SK-N-SH (cell line): ENCODE measurements at regions not wholly inside any gene's neighbourhood (a gene's known extent, or its start where the extent isn't known, plus 50 kb on each side); places are given as distances from the start of the nearest gene placed in this dataset.

Experiments
- CTCF ChIA-PET: fragments of 300-600, 350-600 bp; formaldehyde crosslinking; extraction: SDS; loops from one replicate; lab custom pipeline; 2021; lab: Yijun Ruan, JAX
- POLR2A ChIA-PET: fragments of 350-600 bp; sonication (Branson Sonifier 250); formaldehyde crosslinking; extraction: SDS; loops from one replicate; lab custom pipeline; 2020; ENCODE audit warnings: antibody characterized with exemption, inconsistent platforms; lab: Yijun Ruan, JAX
- DNase-seq: peaks from one replicate; pipeline ENCODE4 v3.0.0; 2012
- H2AFZ ChIP-seq: fragments of 200-600 bp; sonication (generic); 2 replicates; pipeline ENCODE4 v1.8.1; 2016; ENCODE audit warnings: antibody characterized with exemption, mild to moderate bottlenecking, low read depth
- H3F3A ChIP-seq: fragments of 200-600 bp; sonication (generic); replicated peaks from 2 replicates; pipeline ENCODE3; 2016; ENCODE audit warnings: antibody characterized with exemption, mild to moderate bottlenecking; ENCODE audit not compliant: insufficient read depth
- H3K27ac ChIP-seq, 2 experiments: fragments of 200-500 bp in 1 of 2; fragments of 200-600 bp in 1 of 2; sonication (Bioruptor generic) in 1 of 2; sonication (generic), shearing (Covaris generic) in 1 of 2; 2 replicates each; pipeline versions ENCODE4 v1.5.1 to v1.6.1; 2014 to 2016; ENCODE audit warnings: low read depth in 2 of 2, inconsistent platforms in 1 of 2, low read length in 1 of 2, mild to moderate bottlenecking in 1 of 2, mixed read lengths in 1 of 2
- H3K27me3 ChIP-seq: fragments of 200-600 bp; sonication (generic), shearing (Covaris generic); 2 replicates; pipeline ENCODE4 v1.6.1; 2016; ENCODE audit warnings: mixed run types; ENCODE audit not compliant: insufficient read depth
- H3K36me3 ChIP-seq, 2 experiments: fragments of 200-500 bp in 1 of 2; fragments of 200-600 bp in 1 of 2; sonication (Bioruptor generic) in 1 of 2; sonication (generic) in 1 of 2; replicated peaks in 1 of 2; 2 replicates each; pipeline versions ENCODE3 to v1.5.1; 2014 to 2016; ENCODE audit warnings: low read length in 1 of 2, mild to moderate bottlenecking in 1 of 2; ENCODE audit not compliant: insufficient read depth in 2 of 2, control insufficient read depth in 1 of 2
- H3K4me1 ChIP-seq, 2 experiments: fragments of 200-500 bp in 1 of 2; fragments of 200-600 bp in 1 of 2; sonication (Bioruptor generic) in 1 of 2; sonication (generic), shearing (Covaris generic) in 1 of 2; 2 replicates each; pipeline versions ENCODE4 v1.5.1 to v1.6.1; 2014 to 2016; ENCODE audit warnings: low read depth in 1 of 2, low read length in 1 of 2, mixed run types in 1 of 2; ENCODE audit not compliant: insufficient read depth in 2 of 2, control insufficient read depth in 1 of 2
- H3K4me2 ChIP-seq: fragments of 200-600 bp; sonication (generic), shearing (Covaris generic); 2 replicates; pipeline ENCODE4 v1.6.1; 2017; ENCODE audit warnings: mixed run types
- H3K4me3 ChIP-seq, 2 experiments: fragments of 200-500 bp in 1 of 2; fragments of 200-600 bp in 1 of 2; sonication (Bioruptor generic) in 1 of 2; sonication (generic), shearing (Covaris generic) in 1 of 2; 2 replicates each; pipeline versions ENCODE4 v1.5.1 to v1.8.1; 2014 to 2016; ENCODE audit warnings: low read depth in 2 of 2, inconsistent platforms in 1 of 2, low read length in 1 of 2, mild to moderate bottlenecking in 1 of 2, mixed read lengths in 1 of 2, moderate library complexity in 1 of 2
- H3K79me2 ChIP-seq: fragments of 200-600 bp; sonication (generic); 2 replicates; pipeline ENCODE4 v1.8.1; 2017; ENCODE audit warnings: mild to moderate bottlenecking; ENCODE audit not compliant: insufficient read depth
- H3K9ac ChIP-seq: fragments of 200-600 bp; sonication (generic); 2 replicates; pipeline ENCODE4 v1.6.1; 2017; ENCODE audit warnings: mixed run types
- H3K9me2 ChIP-seq: fragments of 200-600 bp; sonication (generic); 2 replicates; pipeline ENCODE4 v1.6.1; 2017; ENCODE audit warnings: mixed run types
- H3K9me3 ChIP-seq: fragments of 200-600 bp; sonication (generic); 2 replicates; pipeline ENCODE4 v1.6.1; 2017; ENCODE audit warnings: mixed run types, mild to moderate bottlenecking, moderate library complexity
- H4K20me1 ChIP-seq: fragments of 200-600 bp; sonication (generic); 2 replicates; pipeline ENCODE4 v1.6.1; 2017; ENCODE audit warnings: mild to moderate bottlenecking, mixed run types; ENCODE audit not compliant: insufficient read depth
- ELF1 ChIP-seq: IDR thresholded peaks from 2 replicates; pipeline ENCODE4 v1.4.0; 2012
- EZH2phosphoT487 ChIP-seq: fragments of 200-600 bp; sonication (generic); IDR thresholded peaks from 2 replicates; pipeline ENCODE4 v1.6.1; 2017; ENCODE audit warnings: low read depth, mixed run types, mild to moderate bottlenecking, antibody characterized with exemption, moderate library complexity, borderline replicate concordance
- FOSL2 ChIP-seq: IDR thresholded peaks from 2 replicates; pipeline ENCODE4 v1.4.0; 2012; ENCODE audit warnings: low read depth, mild to moderate bottlenecking, moderate library complexity, borderline replicate concordance
- GATA2 ChIP-seq: sonication (generic); formaldehyde crosslinking; IDR thresholded peaks from 2 replicates; pipeline ENCODE4 v1.5.0; 2020; ENCODE audit warnings: mild to moderate bottlenecking, missing genetic modification reagents
- IRF3 ChIP-seq: fragments of 150-350 bp; IDR thresholded peaks from 2 replicates; pipeline ENCODE4 v1.6.1; 2016; ENCODE audit warnings: mild to moderate bottlenecking, low read depth, low read length
- JUND ChIP-seq: IDR thresholded peaks from 2 replicates; pipeline ENCODE4 v1.4.0; 2012
- MXI1 ChIP-seq: IDR thresholded peaks from 2 replicates; pipeline ENCODE4 v1.6.1; 2012; ENCODE audit warnings: mild to moderate bottlenecking, low read depth, low read length, improper control_type of control experiment
- NRF1 ChIP-seq: IDR thresholded peaks from 2 replicates; pipeline ENCODE4 v1.6.1; 2012; ENCODE audit warnings: low read depth, mild to moderate bottlenecking, low read length
- RAD21 ChIP-seq: IDR thresholded peaks from 2 replicates; pipeline ENCODE4 v1.6.1; 2012; ENCODE audit warnings: mild to moderate bottlenecking, low read length
- RFX5 ChIP-seq: IDR thresholded peaks from 2 replicates; pipeline ENCODE4 v1.6.1; 2012; ENCODE audit warnings: mild to moderate bottlenecking, improper control_type of control experiment, low read length
- SIN3A ChIP-seq: IDR thresholded peaks from 2 replicates; pipeline ENCODE4 v1.6.1; 2012; ENCODE audit warnings: low read depth, mild to moderate bottlenecking, low read length, moderate library complexity, borderline replicate concordance
- SMC3 ChIP-seq: IDR thresholded peaks from 2 replicates; pipeline ENCODE4 v1.6.1; 2012; ENCODE audit warnings: low read depth, low read length, improper control_type of control experiment
- TAF1 ChIP-seq: IDR thresholded peaks from 2 replicates; pipeline ENCODE4 v1.6.1; 2012; ENCODE audit warnings: low read depth, mild to moderate bottlenecking, low read length, moderate library complexity, borderline replicate concordance
- TCF12 ChIP-seq: IDR thresholded peaks from 2 replicates; pipeline ENCODE4 v1.4.0; 2012
- USF2 ChIP-seq: fragments of 150-350 bp; IDR thresholded peaks from 2 replicates; pipeline ENCODE4 v1.6.1; 2017; ENCODE audit warnings: antibody characterized with exemption, low read length, low read depth, borderline replicate concordance
- YY1 ChIP-seq: IDR thresholded peaks from 2 replicates; pipeline ENCODE4 v1.4.0; 2012; ENCODE audit warnings: low read depth, mild to moderate bottlenecking
- WGBS: methylation state at CpG from one replicate; pipeline ENCODE4 v1.1.6; 2017; ENCODE audit warnings: low lambda C conversion rate; 5-methylcytosine and 5-hydroxymethylcytosine counted together
- TF ChIP-seq, protein P1 (sequence below): IDR thresholded peaks from 2 replicates; pipeline ENCODE4 v1.6.1; 2012; ENCODE audit warnings: mild to moderate bottlenecking, low read depth, low read length, moderate library complexity

- TF ChIP-seq EZH2phosphoT487 = no peak
Observed at GRCh38 chr5:74074111-74074510, 448.1 kb downstream of the ARHGEF28 start (continued).

DNA sequence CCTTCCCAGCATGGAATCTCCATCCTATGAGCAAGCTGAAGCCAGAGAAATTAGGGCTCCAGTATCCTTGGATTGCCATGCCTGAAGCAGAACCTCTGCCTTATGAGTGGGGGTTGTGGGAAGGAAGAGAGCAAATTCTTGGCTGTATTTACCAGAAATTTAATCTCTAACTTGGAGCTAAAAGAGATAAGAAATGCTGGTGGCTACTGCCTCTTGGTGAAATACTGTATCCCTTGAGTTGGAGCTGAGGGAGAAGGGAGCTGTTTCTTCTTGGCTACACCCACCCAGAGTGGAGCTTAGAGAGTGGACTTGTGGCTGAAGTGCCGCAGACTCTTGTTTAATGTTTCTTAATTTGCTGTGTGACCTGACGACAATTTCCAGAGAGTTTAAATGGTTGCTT, 447.3 kb downstream of the ARHGEF28 start:
- TF ChIP-seq NRF1 (no peak), ELF1 (no peak)
- TF ChIP-seq, protein P1, sequence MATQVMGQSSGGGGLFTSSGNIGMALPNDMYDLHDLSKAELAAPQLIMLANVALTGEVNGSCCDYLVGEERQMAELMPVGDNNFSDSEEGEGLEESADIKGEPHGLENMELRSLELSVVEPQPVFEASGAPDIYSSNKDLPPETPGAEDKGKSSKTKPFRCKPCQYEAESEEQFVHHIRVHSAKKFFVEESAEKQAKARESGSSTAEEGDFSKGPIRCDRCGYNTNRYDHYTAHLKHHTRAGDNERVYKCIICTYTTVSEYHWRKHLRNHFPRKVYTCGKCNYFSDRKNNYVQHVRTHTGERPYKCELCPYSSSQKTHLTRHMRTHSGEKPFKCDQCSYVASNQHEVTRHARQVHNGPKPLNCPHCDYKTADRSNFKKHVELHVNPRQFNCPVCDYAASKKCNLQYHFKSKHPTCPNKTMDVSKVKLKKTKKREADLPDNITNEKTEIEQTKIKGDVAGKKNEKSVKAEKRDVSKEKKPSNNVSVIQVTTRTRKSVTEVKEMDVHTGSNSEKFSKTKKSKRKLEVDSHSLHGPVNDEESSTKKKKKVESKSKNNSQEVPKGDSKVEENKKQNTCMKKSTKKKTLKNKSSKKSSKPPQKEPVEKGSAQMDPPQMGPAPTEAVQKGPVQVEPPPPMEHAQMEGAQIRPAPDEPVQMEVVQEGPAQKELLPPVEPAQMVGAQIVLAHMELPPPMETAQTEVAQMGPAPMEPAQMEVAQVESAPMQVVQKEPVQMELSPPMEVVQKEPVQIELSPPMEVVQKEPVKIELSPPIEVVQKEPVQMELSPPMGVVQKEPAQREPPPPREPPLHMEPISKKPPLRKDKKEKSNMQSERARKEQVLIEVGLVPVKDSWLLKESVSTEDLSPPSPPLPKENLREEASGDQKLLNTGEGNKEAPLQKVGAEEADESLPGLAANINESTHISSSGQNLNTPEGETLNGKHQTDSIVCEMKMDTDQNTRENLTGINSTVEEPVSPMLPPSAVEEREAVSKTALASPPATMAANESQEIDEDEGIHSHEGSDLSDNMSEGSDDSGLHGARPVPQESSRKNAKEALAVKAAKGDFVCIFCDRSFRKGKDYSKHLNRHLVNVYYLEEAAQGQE = no peak
- TF ChIP-seq, all 33 proteins: peak for 0
- Histone ChIP-seq H3K4me2 (no peak overlapping the region), H3F3A (no peaks in the 10 kb centered on the region), H3K27me3 (no peaks in the 10 kb centered on the region), H4K20me1 (no peaks in the 10 kb centered on the region), H3K9me3 (no peaks in the 10 kb centered on the region), H3K9me2 (no peaks in the 10 kb centered on the region), H3K79me2 (no peaks in the 10 kb centered on the region), H2AFZ (no peak overlapping the region), H3K4me1 (no peaks in the 10 kb centered on the region), H3K27ac (no peak overlapping the region), H3K4me3 (no peak overlapping the region), H3K36me3 (no peaks in the 10 kb centered on the region), H3K9ac (no peak overlapping the region)
- DNase-seq = no peak
- ChIA-PET POLR2A (no interaction called here), CTCF (no interaction called here)
- WGBS = 76% methylated on average over 2 of the region's 2 CpGs

- no peak for TF ChIP-seq FOSL2
- TF ChIP-seq, protein P1 = no peak
- no peak for TF ChIP-seq TAF1
- no peak for TF ChIP-seq RFX5
- no peak for TF ChIP-seq TCF12
- TF ChIP-seq GATA2 (CRISPR knock-in tag) = no peak
- no peak for TF ChIP-seq JUND
- TF ChIP-seq SMC3 = no peak
- TF ChIP-seq YY1 = no peak
- no peak for TF ChIP-seq NRF1
- TF ChIP-seq RAD21 = no peak
- TF ChIP-seq IRF3 = no peak
- TF ChIP-seq USF2 = no peak
- TF ChIP-seq MXI1 = no peak
- no peak for TF ChIP-seq SIN3A
- no peak overlapping the region for H3K9ac ChIP-seq
- no peaks in the 10 kb centered on the region for H4K20me1 ChIP-seq
- no peak overlapping the region for H3K4me3 ChIP-seq
- ChIA-PET CTCF (no interaction called here), POLR2A (no interaction called here)
- H2AFZ ChIP-seq = no peak overlapping the region
- no peaks in the 10 kb centered on the region for H3K36me3 ChIP-seq
- WGBS = 64% methylated on average over 1 of the region's 1 CpG
- H3K9me2 ChIP-seq = no peaks in the 10 kb centered on the region
- no peaks in the 10 kb centered on the region for H3K27me3 ChIP-seq
- no peak overlapping the region for H3K27ac ChIP-seq
- H3F3A ChIP-seq = no peaks in the 10 kb centered on the region
- no peaks in the 10 kb centered on the region for H3K9me3 ChIP-seq
- no peak overlapping the region for H3K4me2 ChIP-seq
- no peak for DNase-seq
- H3K79me2 ChIP-seq = no peaks in the 10 kb centered on the region
- no peaks in the 10 kb centered on the region for H3K4me1 ChIP-seq
Observed at GRCh38 chr5:74072646-74073045, 446.6 kb downstream of the ARHGEF28 start.
